Panc1 (cell line): ENCODE measurements at regions not wholly inside any gene's neighbourhood (a gene's known extent, or its start where the extent isn't known, plus 50 kb on each side); places are given as distances from the start of the nearest gene placed in this dataset.

Experiments used
- REST ChIP-seq, 2 experiments: IDR thresholded peaks; 2 replicates each; pipeline ENCODE4 v1.6.1; 2011 to 2012; ENCODE audit warnings: low read depth in 2 of 2, control low read depth in 1 of 2, low read length in 1 of 2, mild to moderate bottlenecking in 1 of 2, moderate library complexity in 1 of 2; ENCODE audit not compliant: insufficient read depth in 1 of 2
- TCF7L2 ChIP-seq: IDR thresholded peaks from 2 replicates; pipeline ENCODE4 v1.6.1; 2011; ENCODE audit warnings: mild to moderate bottlenecking, low read depth, low read length, inconsistent platforms
- TF ChIP-seq, protein P1 (sequence below): fragments of 450-650 bp; IDR thresholded peaks from 2 replicates; pipeline ENCODE4 v1.5.1; 2017; ENCODE audit warnings: mild to moderate bottlenecking

- TF ChIP-seq TCF7L2: no peak
- TF ChIP-seq REST (IDR thresholded peaks at IDR 0.05; ENCODE audit: insufficient read depth in 1 of 2, low read depth in 2 of 2, low read length in 1 of 2): no peak
- TF ChIP-seq, protein P1, sequence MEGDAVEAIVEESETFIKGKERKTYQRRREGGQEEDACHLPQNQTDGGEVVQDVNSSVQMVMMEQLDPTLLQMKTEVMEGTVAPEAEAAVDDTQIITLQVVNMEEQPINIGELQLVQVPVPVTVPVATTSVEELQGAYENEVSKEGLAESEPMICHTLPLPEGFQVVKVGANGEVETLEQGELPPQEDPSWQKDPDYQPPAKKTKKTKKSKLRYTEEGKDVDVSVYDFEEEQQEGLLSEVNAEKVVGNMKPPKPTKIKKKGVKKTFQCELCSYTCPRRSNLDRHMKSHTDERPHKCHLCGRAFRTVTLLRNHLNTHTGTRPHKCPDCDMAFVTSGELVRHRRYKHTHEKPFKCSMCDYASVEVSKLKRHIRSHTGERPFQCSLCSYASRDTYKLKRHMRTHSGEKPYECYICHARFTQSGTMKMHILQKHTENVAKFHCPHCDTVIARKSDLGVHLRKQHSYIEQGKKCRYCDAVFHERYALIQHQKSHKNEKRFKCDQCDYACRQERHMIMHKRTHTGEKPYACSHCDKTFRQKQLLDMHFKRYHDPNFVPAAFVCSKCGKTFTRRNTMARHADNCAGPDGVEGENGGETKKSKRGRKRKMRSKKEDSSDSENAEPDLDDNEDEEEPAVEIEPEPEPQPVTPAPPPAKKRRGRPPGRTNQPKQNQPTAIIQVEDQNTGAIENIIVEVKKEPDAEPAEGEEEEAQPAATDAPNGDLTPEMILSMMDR: no peak
These were observed 232.3 kb downstream of the IRX2 start for GRCh38 chr5:2519153-2519552.
